AG04450 (cell line): ENCODE measurements at regions not wholly inside any gene's neighbourhood (a gene's known extent, or its start where the extent isn't known, plus 50 kb on each side); places are given as distances from the start of the nearest gene placed in this dataset.

Experiments used
- CTCF ChIA-PET: fragments of 300-600, 350-600 bp; formaldehyde crosslinking; extraction: SDS; loops from one replicate; lab custom pipeline; 2022; ENCODE audit warnings: antibody characterized with exemption, inconsistent platforms; lab: Charles Lee
- POLR2A ChIA-PET: fragments of 350-600 bp; formaldehyde crosslinking; extraction: SDS; loops from one replicate; lab custom pipeline; 2021; ENCODE audit warnings: antibody characterized with exemption, inconsistent platforms; lab: Yijun Ruan, JAX
- DNase-seq: peaks from one replicate; pipeline ENCODE4 v3.0.0-alpha.2; 2011; ENCODE audit warnings: low read depth, low spot score
- H3K27ac ChIP-seq: one replicate; pipeline ENCODE4 v1.5.1; 2012; ENCODE audit warnings: low read depth, low read length, control low read depth
- H3K27me3 ChIP-seq: one replicate; pipeline ENCODE4 v1.6.0; 2012; ENCODE audit warnings: low read length; ENCODE audit not compliant: control insufficient read depth, insufficient read depth
- H3K4me3 ChIP-seq: 2 replicates; pipeline ENCODE4 v1.5.1; 2011; ENCODE audit warnings: mild to moderate bottlenecking, low read depth, low read length, control low read depth
- H3K9me3 ChIP-seq: 2 replicates; pipeline ENCODE4 v1.5.1; 2012; ENCODE audit warnings: low read length; ENCODE audit not compliant: control insufficient read depth, insufficient read depth
- TF ChIP-seq, protein P1 (sequence below): IDR thresholded peaks from 2 replicates; pipeline ENCODE4 v1.5.1; 2011; ENCODE audit warnings: low read depth, low read length, control low read depth, inconsistent platforms

DNA sequence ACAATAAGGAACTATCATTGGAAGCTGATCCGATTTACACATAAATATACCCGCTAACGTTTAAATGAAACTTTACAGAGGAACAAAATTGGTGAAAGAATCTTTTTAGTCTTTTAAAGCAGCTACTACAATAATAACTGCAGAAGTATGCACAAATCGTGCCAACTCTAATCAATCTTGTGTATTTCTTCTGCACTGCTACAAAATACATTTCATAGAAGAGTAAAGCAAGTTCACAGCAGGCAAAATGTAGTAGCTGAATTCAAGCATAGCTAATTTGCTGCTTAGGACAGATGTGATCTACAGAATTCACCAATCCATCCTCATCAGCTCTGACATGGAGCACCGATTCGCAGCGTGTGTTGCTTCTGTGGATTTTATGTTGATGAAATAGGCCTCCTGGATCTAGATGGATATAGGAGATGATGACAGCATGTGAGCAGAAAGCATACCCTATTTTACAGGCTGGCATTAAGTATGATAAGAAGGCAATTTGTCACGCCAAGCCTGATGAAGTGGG is 367.3 kb upstream of the FGF13 start:
- no peak for DNase-seq
- no peaks in the 10 kb centered on the region for H3K9me3 ChIP-seq
- no peaks in the 10 kb centered on the region for H3K27me3 ChIP-seq
- TF ChIP-seq, protein P1, sequence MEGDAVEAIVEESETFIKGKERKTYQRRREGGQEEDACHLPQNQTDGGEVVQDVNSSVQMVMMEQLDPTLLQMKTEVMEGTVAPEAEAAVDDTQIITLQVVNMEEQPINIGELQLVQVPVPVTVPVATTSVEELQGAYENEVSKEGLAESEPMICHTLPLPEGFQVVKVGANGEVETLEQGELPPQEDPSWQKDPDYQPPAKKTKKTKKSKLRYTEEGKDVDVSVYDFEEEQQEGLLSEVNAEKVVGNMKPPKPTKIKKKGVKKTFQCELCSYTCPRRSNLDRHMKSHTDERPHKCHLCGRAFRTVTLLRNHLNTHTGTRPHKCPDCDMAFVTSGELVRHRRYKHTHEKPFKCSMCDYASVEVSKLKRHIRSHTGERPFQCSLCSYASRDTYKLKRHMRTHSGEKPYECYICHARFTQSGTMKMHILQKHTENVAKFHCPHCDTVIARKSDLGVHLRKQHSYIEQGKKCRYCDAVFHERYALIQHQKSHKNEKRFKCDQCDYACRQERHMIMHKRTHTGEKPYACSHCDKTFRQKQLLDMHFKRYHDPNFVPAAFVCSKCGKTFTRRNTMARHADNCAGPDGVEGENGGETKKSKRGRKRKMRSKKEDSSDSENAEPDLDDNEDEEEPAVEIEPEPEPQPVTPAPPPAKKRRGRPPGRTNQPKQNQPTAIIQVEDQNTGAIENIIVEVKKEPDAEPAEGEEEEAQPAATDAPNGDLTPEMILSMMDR = no peak
- H3K27ac ChIP-seq = no peak overlapping the region
- ChIA-PET CTCF (no interaction called here), POLR2A (no interaction called here)
- H3K4me3 ChIP-seq = no peak overlapping the region

DNA sequence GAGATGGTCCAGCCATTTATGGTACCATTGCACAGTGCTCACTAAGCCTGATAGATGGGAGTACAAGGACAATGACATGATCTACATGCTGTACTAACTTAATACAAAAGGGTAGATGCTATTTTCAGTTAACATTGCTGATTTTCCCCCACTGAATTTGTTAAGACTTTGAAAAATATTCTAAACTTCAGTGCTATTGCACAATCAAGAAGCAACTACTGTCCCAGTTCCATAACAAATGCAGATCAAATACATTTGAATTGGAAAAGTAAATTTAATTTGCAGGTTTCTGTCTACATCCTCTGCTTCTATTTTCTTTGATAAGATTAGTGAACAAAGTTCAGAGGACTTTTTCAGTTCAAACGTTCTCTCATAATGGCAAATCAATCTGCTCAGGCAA is 366.8 kb upstream of the FGF13 start:
- POLR2A ChIA-PET = no interaction called here
- no peak for DNase-seq
- Histone ChIP-seq H3K27ac (no peak overlapping the region), H3K27me3 (no peaks in the 10 kb centered on the region), H3K9me3 (no peaks in the 10 kb centered on the region), H3K4me3 (no peak overlapping the region)
- CTCF ChIA-PET = no interaction called here
- TF ChIP-seq, protein P1 = no peak

DNA sequence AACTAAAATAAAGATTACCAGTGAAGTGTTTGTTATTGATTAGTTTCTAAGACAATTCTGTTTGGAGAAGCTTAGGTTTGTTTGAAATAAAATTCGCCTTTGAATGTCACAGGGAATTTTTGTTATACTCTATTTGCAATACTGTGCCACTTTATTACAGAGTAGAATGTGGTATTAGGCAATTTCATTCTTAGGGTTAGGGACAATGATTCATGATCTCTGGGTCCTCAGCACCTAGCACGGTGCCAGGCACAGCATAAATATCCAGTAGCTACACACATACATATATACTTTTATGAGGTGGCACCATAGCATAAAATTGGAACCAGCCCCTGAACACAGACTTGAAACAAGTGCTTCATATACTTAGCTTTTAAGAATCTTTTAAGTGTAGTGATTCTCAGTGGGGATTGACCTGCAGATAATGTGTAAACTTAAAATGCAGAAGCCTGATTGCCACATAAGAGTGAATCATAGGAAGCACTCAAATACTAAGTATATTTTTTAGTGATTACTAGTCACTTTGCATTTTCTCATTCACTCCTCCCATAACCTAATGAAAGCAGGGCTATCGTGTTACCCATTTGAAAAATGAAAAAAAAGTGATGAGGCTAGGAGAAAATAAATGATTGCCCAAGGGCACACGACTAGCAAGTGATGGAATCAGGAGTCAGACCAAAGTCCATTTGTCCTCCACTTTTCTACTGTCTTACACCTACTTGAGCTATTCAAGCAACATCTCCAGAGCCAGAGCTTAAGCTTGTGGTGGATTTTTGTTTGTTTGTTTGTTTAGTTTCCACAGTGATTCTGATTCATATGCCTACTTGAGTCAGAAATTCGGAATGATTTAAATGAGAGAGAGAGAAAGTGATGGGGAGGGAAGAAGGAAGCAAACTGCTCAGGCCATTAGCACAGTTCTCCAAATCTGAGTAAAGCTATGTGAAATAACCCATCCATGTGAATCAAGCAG is 366.0 kb upstream of the FGF13 start:
- ChIA-PET POLR2A (no interaction called here), CTCF (no interaction called here)
- Histone ChIP-seq H3K4me3 (no peak overlapping the region), H3K27ac (no peak overlapping the region), H3K27me3 (no peaks in the 10 kb centered on the region), H3K9me3 (no peaks in the 10 kb centered on the region)
- no peak for DNase-seq
- TF ChIP-seq, protein P1 = no peak

DNA sequence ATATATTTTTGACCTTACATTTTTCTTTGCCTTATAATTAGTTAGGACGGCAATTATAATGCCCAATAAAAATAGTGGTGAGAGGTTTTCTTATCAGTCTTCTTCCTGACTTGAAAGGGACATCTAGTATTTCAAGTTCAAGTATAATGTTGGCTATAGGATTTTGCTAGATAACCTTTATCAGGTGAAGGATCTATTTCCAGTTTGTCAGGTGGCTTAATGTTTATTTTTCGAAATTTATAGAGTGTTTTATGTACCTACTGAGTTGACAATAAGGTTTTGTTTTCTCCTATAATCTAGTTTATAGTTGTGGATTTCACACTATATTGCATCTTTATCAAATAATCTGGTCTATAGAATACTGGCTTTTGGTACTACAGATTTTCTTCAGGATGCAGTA is 351.8 kb upstream of the FGF13 start:
- no peak for DNase-seq
- ChIA-PET POLR2A (no interaction called here), CTCF (no interaction called here)
- H3K9me3 ChIP-seq = no peaks in the 10 kb centered on the region
- no peaks in the 10 kb centered on the region for H3K27me3 ChIP-seq
- TF ChIP-seq, protein P1 = no peak
- H3K4me3 ChIP-seq = no peak overlapping the region
- no peak overlapping the region for H3K27ac ChIP-seq

DNA sequence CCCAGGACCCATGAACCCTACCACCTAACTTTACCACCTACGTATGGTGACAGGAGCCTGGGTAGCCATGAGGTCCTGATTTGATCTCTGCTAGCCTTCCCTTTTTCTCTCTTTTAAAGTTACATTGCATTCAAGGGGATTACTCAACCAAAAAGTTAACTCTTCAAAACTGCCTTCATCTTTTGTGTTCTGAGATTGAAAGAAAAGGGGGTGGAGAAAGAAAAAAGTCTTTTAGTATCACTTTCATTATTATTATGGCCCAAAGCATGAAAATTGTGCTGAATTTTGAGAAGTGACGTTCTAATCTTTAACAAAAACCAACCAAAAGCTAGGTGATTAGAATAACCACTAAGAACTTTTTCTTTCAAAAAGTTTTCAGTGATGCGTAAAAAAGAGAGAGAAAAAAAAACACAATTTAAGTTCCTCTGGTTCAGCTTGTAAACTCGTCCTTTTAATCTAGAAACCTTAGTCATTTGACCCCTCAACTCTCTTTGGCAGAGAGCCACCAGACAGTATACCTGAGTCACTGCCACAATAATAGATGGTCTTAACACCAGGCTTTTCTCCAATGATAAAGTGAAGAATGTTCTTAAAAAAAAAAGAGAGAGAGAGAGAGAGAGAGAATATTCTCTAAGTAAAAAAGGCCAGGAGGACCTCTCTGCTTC is 347.4 kb upstream of the FGF13 start:
- no peak for DNase-seq
- H3K27ac ChIP-seq = no peak overlapping the region
- no peaks in the 10 kb centered on the region for H3K27me3 ChIP-seq
- ChIA-PET POLR2A (no interaction called here), CTCF (no interaction called here)
- TF ChIP-seq, protein P1 = no peak
- H3K4me3 ChIP-seq = no peak overlapping the region
- no peaks in the 10 kb centered on the region for H3K9me3 ChIP-seq
